Mesenchymal stem cell (in vitro differentiated cells and primary cell): ENCODE measurements at regions not wholly inside any gene's neighbourhood (a gene's known extent, or its start where the extent isn't known, plus 50 kb on each side); places are given as distances from the start of the nearest gene placed in this dataset.

Experiments used
- DNase-seq: peaks from one replicate; pipeline ENCODE4 v3.0.0-alpha.2; 2013
- H2AFZ ChIP-seq: one replicate; pipeline ENCODE4 v1.6.1; 2013; ENCODE audit warnings: low read depth, mild to moderate bottlenecking, control low read depth, inconsistent platforms, low read length, moderate library complexity
- H2AK5ac ChIP-seq: 2 replicates; pipeline ENCODE4 v1.6.1; 2013; ENCODE audit warnings: low read length, moderate library complexity, mild to moderate bottlenecking, inconsistent platforms; ENCODE audit not compliant: severe bottlenecking
- H2BK120ac ChIP-seq: one replicate; pipeline ENCODE4 v1.6.1; 2013; ENCODE audit warnings: low read depth, mild to moderate bottlenecking, inconsistent platforms, low read length, moderate library complexity
- H2BK12ac ChIP-seq, 2 experiments: one replicate each; pipeline ENCODE4 v1.6.1; 2013; ENCODE audit warnings: inconsistent platforms in 2 of 2, low read length in 2 of 2, mild to moderate bottlenecking in 2 of 2, moderate library complexity in 2 of 2, control low read depth in 1 of 2
- H2BK15ac ChIP-seq: one replicate; pipeline ENCODE4 v1.6.1; 2013; ENCODE audit warnings: mild to moderate bottlenecking, low read depth, inconsistent platforms; ENCODE audit not compliant: poor library complexity, severe bottlenecking
- H2BK5ac ChIP-seq: 2 replicates; pipeline ENCODE4 v1.6.1; 2013; ENCODE audit warnings: low read depth, mild to moderate bottlenecking, low read length, control low read depth, inconsistent platforms; ENCODE audit not compliant: poor library complexity, severe bottlenecking
- H3K14ac ChIP-seq, 2 experiments: one replicate each; pipeline ENCODE4 v1.6.1; 2013; ENCODE audit warnings: inconsistent platforms in 2 of 2, low read length in 2 of 2, control low read depth in 1 of 2, mild to moderate bottlenecking in 1 of 2, moderate library complexity in 1 of 2
- H3K18ac ChIP-seq, 2 experiments: one replicate each; pipeline ENCODE4 v1.6.1; 2013; ENCODE audit warnings: inconsistent platforms in 2 of 2, low read length in 2 of 2, control low read depth in 1 of 2, low read depth in 1 of 2, mild to moderate bottlenecking in 1 of 2
- H3K23ac ChIP-seq, 2 experiments: one replicate each; pipeline ENCODE4 v1.6.1; 2013; ENCODE audit warnings: inconsistent platforms in 2 of 2, low read length in 2 of 2, mild to moderate bottlenecking in 2 of 2, moderate library complexity in 2 of 2, control low read depth in 1 of 2
- H3K27ac ChIP-seq: 2 replicates; pipeline ENCODE4 v1.5.1; 2013; ENCODE audit warnings: mild to moderate bottlenecking, moderate library complexity, low read length, control low read depth, inconsistent platforms; ENCODE audit not compliant: poor library complexity, severe bottlenecking
- H3K27me3 ChIP-seq, 2 experiments: 2 replicates each; pipeline versions ENCODE4 v1.6.1 to v1.7.0; 2013; ENCODE audit warnings: low read length in 2 of 2, mild to moderate bottlenecking in 2 of 2, moderate library complexity in 2 of 2, control low read depth in 1 of 2, inconsistent platforms in 1 of 2; ENCODE audit not compliant: control insufficient read depth in 1 of 2, insufficient read depth in 1 of 2
- H3K36me3 ChIP-seq, 2 experiments: 2 replicates each; pipeline versions ENCODE4 v1.6.1 to v1.7.0; 2013; ENCODE audit warnings: low read length in 2 of 2, control low read depth in 1 of 2, inconsistent platforms in 1 of 2, low read depth in 1 of 2, mild to moderate bottlenecking in 1 of 2; ENCODE audit not compliant: insufficient read depth in 2 of 2, control insufficient read depth in 1 of 2
- H3K4ac ChIP-seq, 2 experiments: one replicate each; pipeline ENCODE4 v1.6.1; 2013; ENCODE audit warnings: inconsistent platforms in 2 of 2, low read length in 2 of 2, mild to moderate bottlenecking in 2 of 2, moderate library complexity in 2 of 2, control low read depth in 1 of 2, low read depth in 1 of 2
- H3K4me1 ChIP-seq: 2 replicates; pipeline ENCODE4 v1.6.1; 2013; ENCODE audit warnings: low read depth, low read length, control low read depth; ENCODE audit not compliant: control insufficient read depth, insufficient read depth
- H3K4me2 ChIP-seq: 2 replicates; pipeline ENCODE4 v1.6.1; 2013; ENCODE audit warnings: low read length, mild to moderate bottlenecking, inconsistent platforms; ENCODE audit not compliant: poor library complexity, severe bottlenecking
- H3K4me3 ChIP-seq, 2 experiments: 2 replicates each; pipeline versions ENCODE4 v1.5.1 to v1.7.0; 2013; ENCODE audit warnings: low read length in 2 of 2, mild to moderate bottlenecking in 2 of 2, control low read depth in 1 of 2, low read depth in 1 of 2; ENCODE audit not compliant: insufficient read depth in 1 of 2
- H3K79me1 ChIP-seq: replicated peaks from 2 replicates; pipeline ENCODE4 v1.6.1; 2013; ENCODE audit warnings: mild to moderate bottlenecking, control low read depth, low read length, inconsistent platforms; ENCODE audit not compliant: poor library complexity, severe bottlenecking
- H3K9ac ChIP-seq: 2 replicates; pipeline ENCODE4 v1.7.0; 2013; ENCODE audit warnings: mild to moderate bottlenecking, low read length, moderate library complexity
- H3K9me3 ChIP-seq: 2 replicates; pipeline ENCODE4 v1.7.0; 2013; ENCODE audit warnings: mild to moderate bottlenecking, low read length; ENCODE audit not compliant: control insufficient read depth
- H4K8ac ChIP-seq: one replicate; pipeline ENCODE4 v1.6.1; 2013; ENCODE audit warnings: inconsistent platforms, mild to moderate bottlenecking, low read length, moderate library complexity
- H4K91ac ChIP-seq: one replicate; pipeline ENCODE4 v1.6.1; 2013; ENCODE audit warnings: mild to moderate bottlenecking, low read length, inconsistent platforms
- WGBS: methylation state at CpG from one replicate; pipeline ENCODE4 v1.1.7; 2013; ENCODE audit warnings: mixed read lengths; 5-methylcytosine and 5-hydroxymethylcytosine counted together

GRCh38 chr18:55863391-55863706 lies 275.4 kb upstream of the TCF4 start:
- H3K9ac ChIP-seq, result peak overlapping the region; percentile 88
- WGBS, result 100% methylated on average over 4 of the region's 4 CpGs
- H2AFZ ChIP-seq, result no peak overlapping the region
- H3K79me1 ChIP-seq, result no peaks in the 10 kb centered on the region
- no peak overlapping the region for H3K18ac ChIP-seq
- H2BK5ac ChIP-seq, result no peak overlapping the region
- H2AK5ac ChIP-seq, result no peak overlapping the region
- no peak overlapping the region for H3K27ac ChIP-seq
- no peak overlapping the region for H2BK120ac ChIP-seq
- DNase-seq, result no peak
- H3K27me3 ChIP-seq, result no peaks in the 10 kb centered on the region
- H4K91ac ChIP-seq, result no peak overlapping the region
- H3K9me3 ChIP-seq, result no peaks in the 10 kb centered on the region
- H3K4me3 ChIP-seq, result peak overlapping the region in 1 of 2 experiments; percentile 45
- H3K4me2 ChIP-seq, result no peak overlapping the region
- H3K23ac ChIP-seq, result no peak overlapping the region
- no peak overlapping the region for H3K4ac ChIP-seq
- H2BK15ac ChIP-seq, result no peak overlapping the region
- no peak overlapping the region for H4K8ac ChIP-seq
- no peaks in the 10 kb centered on the region for H3K36me3 ChIP-seq
- H3K4me1 ChIP-seq, result no peaks in the 10 kb centered on the region
- H3K14ac ChIP-seq, result no peak overlapping the region
- no peak overlapping the region for H2BK12ac ChIP-seq

GRCh38 chr18:55862693-55863390 lies 274.9 kb upstream of the TCF4 start:
- H3K18ac ChIP-seq, result no peak overlapping the region
- no peaks in the 10 kb centered on the region for H3K27me3 ChIP-seq
- no peak overlapping the region for H2AFZ ChIP-seq
- no peaks in the 10 kb centered on the region for H3K79me1 ChIP-seq
- no peak overlapping the region for H3K4ac ChIP-seq
- H2AK5ac ChIP-seq, result no peak overlapping the region
- H3K27ac ChIP-seq, result no peak overlapping the region
- H3K36me3 ChIP-seq, result no peaks in the 10 kb centered on the region
- no peak overlapping the region for H2BK120ac ChIP-seq
- H3K4me1 ChIP-seq, result peaks cover 1% of the 10 kb centered on the region
- no peak overlapping the region for H3K14ac ChIP-seq
- no peak overlapping the region for H2BK15ac ChIP-seq
- no peak overlapping the region for H2BK12ac ChIP-seq
- H2BK5ac ChIP-seq, result no peak overlapping the region
- H4K91ac ChIP-seq, result no peak overlapping the region
- WGBS, result 98% methylated on average over 19 of the region's 20 CpGs
- no peak overlapping the region for H4K8ac ChIP-seq
- no peaks in the 10 kb centered on the region for H3K9me3 ChIP-seq
- H3K9ac ChIP-seq, result peak overlapping the region; percentile 88
- H3K4me2 ChIP-seq, result no peak overlapping the region
- H3K23ac ChIP-seq, result no peak overlapping the region
- H3K4me3 ChIP-seq, result peak overlapping the region in 1 of 2 experiments; percentile 45
- DNase-seq, result no peak

GRCh38 chr18:55861266-55861665 lies 273.3 kb upstream of the TCF4 start:
- peak; percentile 45 for DNase-seq
- Histone ChIP-seq H3K27ac (no peak overlapping the region), H3K27me3 (no peaks in the 10 kb centered on the region), H3K4ac (no peak overlapping the region), H2BK12ac (no peak overlapping the region), H3K14ac (no peak overlapping the region), H3K4me3 (no peak overlapping the region), H3K9ac (no peak overlapping the region), H3K4me1 (peaks cover 1% of the 10 kb centered on the region), H3K9me3 (no peaks in the 10 kb centered on the region), H3K18ac (no peak overlapping the region), H2AK5ac (no peak overlapping the region), H4K8ac (no peak overlapping the region), H3K4me2 (no peak overlapping the region), H3K79me1 (no peaks in the 10 kb centered on the region), H3K23ac (no peak overlapping the region), H3K36me3 (no peaks in the 10 kb centered on the region), H2BK15ac (no peak overlapping the region), H4K91ac (no peak overlapping the region), H2BK120ac (no peak overlapping the region), H2AFZ (no peak overlapping the region), H2BK5ac (no peak overlapping the region)
- 100% methylated on average over 2 of the region's 6 CpGs for WGBS

- no peaks in the 10 kb centered on the region for H3K36me3 ChIP-seq
- no peak overlapping the region for H4K91ac ChIP-seq
- no peak overlapping the region for H2BK5ac ChIP-seq
- H2BK120ac ChIP-seq, result no peak overlapping the region
- no peaks in the 10 kb centered on the region for H3K79me1 ChIP-seq
- H3K4ac ChIP-seq, result no peak overlapping the region
- H3K4me3 ChIP-seq, result peak overlapping the region in 1 of 2 experiments; percentile 78
- no peak for DNase-seq
- H3K14ac ChIP-seq, result no peak overlapping the region
- H3K23ac ChIP-seq, result no peak overlapping the region
- H3K18ac ChIP-seq, result no peak overlapping the region
- H2AFZ ChIP-seq, result no peak overlapping the region
- no peak overlapping the region for H3K4me2 ChIP-seq
- peak overlapping the region; percentile 10 for H3K27ac ChIP-seq
- H2BK15ac ChIP-seq, result no peak overlapping the region
- H3K27me3 ChIP-seq, result no peaks in the 10 kb centered on the region
- H4K8ac ChIP-seq, result no peak overlapping the region
- H2BK12ac ChIP-seq, result no peak overlapping the region
- H3K9ac ChIP-seq, result peak overlapping the region; percentile 89
- peaks cover 1% of the 10 kb centered on the region for H3K4me1 ChIP-seq
- no peak overlapping the region for H2AK5ac ChIP-seq
- no peaks in the 10 kb centered on the region for H3K9me3 ChIP-seq
- 87% methylated on average over 12 of the region's 17 CpGs for WGBS
These were observed 270.9 kb upstream of the TCF4 start for GRCh38 chr18:55858661-55859515.
